ENCODE measurements at regions not wholly inside any gene's neighbourhood (a gene's known extent, or its start where the extent isn't known, plus 50 kb on each side); places are given as distances from the start of the nearest gene placed in this dataset.
"Not testable (repeated sequence)": the region's sequence is repeated elsewhere in the genome, so short reads cannot be mapped to it uniquely, and the experiment has no call there.

DNA sequence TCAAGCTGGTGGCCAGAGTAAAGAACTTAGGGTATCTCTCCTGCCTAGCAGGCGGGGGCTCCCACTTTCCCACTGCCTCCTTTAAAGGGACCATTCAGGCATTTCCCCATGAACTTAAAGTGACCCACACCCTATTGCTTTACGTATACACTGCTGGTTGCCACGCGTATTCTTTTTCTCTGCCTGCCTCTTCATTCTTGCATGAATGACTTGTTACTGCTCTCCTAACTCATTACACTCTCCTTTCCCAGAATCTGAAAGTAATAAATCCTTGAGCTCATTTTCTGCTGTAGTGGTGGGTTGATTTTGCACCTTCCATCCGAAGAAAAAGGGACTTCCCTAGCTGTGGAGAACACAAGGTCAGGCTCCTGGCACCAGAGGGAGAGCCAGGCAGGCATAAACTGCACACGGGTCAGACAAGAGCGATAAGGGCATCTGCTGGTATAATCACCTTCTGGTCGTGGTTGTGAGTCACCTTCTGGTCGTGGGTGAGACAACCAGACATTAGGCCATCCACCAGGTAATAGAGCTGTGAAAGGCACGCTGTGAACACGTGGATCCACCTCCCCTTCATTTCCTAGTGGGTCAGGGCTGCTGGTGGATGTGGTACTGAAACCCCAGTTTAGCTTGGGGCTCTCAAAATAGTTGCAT, 950.3 kb downstream of the SOCS6 start:
- DNase-seq (ENCODE audit: low read depth) = peak; percentile 43

DNA sequence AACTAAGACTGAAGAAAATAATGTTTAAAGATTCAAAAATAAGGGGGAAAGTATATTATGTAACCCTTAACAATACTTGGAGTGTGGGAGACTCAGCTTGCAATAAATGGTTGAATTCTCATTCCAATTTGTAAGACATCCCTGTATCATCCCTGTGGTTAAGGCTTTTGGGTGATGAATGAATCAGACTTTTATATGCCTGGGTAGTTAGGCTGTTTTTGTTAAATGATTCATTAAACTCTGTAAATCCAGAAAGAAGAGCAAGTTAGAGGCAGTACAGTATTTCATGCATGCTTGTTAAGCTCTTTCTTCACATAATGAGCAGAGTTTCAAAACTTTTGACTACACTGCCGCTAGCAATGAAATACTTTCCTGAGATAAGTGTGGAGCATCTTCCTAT, 948.8 kb downstream of the SOCS6 start:
- DNase-seq (ENCODE audit: low read depth) = peak; percentile 69

DNA sequence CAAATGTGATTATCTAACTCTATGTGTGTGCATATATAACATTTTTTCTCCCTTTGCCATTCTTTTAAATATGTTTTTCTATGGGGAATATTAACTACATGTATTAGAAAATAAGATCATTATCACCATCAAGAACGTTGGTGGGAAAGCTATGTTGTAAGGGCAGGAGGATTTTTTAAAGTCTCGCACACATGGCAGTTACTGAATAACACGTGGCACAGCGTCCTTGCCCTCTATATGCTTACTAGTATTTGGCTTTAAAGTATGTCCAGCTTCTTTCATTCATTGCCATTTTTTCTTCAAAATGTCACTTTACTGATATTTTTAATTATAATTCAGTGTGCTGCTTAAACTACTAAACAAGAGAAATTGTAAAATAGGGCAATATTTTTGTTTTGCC, 944.3 kb downstream of the SOCS6 start:
- DNase-seq (ENCODE audit: low read depth) = no peak

DNA sequence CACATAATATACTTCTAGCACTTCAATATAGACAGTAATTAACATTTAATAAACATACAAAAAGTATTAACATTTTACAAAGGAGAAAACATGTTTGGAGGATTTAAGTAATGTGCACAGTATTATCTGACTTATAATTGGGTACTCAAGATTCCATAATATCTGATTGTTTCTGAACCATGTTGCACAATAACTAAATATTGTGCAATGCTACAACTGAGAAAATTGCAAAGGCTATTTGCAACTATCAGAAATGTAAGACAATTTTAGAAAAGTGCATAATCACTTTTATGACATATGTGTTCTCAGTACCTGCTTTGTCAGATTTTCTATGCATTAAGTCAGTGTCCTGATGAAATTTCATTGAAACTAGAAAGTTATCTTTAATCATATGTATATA, 934.6 kb downstream of the SOCS6 start:
- DNase-seq (ENCODE audit: low read depth) = peak; percentile 10

DNA sequence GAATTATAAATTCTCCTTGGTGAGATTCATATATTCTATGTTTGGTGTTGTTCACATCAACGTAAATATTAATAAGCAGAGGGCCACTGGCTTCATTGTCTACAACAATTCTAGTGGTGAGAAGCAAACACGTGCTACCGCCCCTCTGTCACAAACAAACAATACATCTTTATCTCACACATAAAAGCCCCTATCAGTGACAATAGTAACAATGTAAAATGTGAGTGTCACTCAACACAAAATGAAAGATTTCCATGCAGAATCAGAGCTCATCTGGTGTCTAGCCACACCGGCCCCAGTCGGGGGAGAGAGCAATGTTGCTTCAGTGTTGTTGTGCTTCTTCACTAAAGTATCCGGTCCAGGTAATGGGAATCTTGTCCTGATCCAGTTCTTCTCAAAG, 932.6 kb downstream of the SOCS6 start:
- DNase-seq (ENCODE audit: low read depth) = no peak

DNA sequence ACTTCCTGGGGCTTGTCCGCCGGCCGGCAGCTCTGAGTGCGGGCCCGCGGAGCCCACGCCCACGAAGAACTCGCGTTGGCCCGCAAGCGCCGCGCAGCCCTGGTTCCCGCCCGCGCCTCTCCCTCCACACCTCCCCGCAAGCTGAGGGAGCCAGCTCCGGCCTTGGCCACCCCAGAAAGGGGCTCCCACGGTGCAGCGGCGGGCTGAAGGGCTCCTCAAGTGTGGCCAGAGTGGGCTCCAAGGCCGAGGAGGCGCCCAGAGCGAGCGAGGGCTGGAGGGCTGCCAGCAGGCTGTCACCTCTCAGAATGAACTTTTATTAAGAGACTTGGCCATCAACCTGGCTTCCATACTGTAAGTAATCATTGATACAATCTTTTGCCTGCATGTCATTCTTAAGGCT, 923.9 kb downstream of the SOCS6 start:
- DNase-seq (ENCODE audit: low read depth) = not testable (repeated sequence)

DNA sequence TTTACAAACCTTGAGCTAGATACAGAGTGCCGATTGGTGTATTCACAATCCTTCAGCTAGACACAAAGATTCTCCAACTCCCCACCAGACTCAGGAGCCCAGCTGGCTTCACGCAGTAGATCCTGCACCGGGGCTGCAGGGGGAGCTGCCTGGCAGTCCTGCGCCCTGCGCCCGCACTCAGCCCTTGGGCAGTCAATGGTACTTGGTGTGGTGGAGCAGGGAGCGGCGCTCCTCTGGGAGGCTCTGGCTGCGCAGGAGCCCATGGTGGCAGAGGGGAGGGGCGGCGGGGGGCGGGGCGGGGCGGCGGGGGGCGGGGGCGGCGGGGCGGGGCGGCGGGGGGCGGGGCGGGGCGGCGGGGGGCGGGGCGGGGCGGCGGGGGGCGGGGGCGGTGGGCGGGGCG, 923.4 kb downstream of the SOCS6 start:
- DNase-seq (ENCODE audit: low read depth) = no peak

DNA sequence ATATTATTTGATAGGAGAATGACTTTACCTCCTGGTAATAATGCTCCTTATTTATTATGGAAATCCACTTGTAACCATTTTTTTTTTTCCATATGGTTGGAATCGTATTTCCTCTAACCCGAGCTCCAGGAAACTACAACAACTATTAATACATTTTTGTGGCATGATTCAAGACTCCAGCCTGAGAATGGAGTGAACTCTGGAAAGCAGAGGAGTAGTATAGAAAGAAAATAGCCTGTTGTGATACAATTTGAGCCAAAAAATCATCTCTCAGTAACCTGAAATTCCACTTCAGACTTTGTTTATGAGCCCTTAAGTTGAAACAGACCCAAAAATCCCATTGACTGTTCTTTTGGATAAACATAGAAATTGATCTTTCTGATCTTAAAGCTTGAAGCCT, 921.1 kb downstream of the SOCS6 start:
- no peak for DNase-seq (ENCODE audit: low read depth)

DNA sequence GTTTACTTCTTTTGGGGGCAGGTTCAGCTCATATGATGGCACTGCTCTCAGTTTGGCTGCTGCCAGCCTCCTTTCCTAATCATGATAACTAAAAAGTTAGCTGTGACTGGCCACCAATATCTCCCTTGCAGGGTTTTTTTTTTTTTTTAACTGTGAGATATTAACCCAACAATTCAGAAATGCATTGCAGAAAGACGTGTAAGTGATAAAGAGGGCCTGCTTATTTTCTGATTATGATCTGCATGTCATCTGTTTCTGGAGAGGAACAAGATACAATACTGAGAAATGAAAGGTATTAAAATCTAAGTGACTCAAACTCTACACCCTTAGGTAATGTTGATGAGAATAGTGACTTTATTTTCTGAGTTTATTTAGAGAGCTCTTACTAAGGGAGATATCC, 905.6 kb downstream of the SOCS6 start:
- no peak for DNase-seq (ENCODE audit: low read depth)

DNA sequence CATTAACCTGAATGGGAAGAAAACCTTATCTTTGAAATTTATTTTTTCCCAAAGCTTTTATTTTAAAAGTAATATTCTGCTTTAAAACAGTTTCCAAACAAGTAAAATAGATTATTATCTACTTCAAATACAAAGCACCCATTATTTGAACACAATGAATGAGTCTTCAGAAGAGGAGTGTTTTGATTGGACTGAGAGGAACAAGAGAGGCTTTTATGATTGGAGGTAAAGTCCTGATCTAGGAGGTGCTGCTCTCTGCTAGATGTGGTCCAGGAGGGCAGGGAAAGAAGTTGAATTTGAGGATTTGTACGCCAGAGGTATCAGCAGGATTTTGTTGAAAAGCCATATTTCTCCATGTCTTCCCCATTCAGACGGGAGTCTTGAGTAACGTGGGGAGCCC, 900.7 kb downstream of the SOCS6 start:
- DNase-seq (ENCODE audit: low read depth) = no peak

DNA sequence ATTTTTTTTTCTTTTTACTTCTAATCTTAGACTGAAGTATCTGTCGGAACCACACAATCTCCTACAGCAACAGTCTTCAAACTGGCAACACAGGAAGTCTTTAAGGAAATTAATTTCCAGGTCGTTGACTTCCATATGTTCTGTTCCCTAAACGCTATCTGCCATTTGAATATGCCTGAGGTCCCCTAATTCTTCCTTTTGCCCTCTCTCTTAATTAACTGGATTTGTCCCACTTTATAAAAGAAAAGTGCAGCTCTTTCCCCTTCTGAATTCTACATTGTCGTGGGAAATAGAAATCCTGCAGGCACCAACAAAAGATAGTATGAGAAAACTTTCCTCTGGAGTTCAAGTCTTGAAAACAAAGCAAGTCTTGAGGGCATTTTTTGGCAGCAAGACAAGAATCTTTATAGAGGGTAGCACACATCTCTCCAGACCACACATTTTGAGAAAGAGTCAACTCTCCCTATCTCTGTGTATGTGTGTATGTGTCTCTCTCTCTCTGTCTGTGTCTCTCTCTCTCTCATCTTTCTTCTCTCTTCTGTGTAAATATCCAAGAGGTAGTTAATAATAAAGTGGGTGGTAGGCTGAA, 879.8 kb downstream of the SOCS6 start:
- DNase-seq (ENCODE audit: low read depth) = no peak

DNA sequence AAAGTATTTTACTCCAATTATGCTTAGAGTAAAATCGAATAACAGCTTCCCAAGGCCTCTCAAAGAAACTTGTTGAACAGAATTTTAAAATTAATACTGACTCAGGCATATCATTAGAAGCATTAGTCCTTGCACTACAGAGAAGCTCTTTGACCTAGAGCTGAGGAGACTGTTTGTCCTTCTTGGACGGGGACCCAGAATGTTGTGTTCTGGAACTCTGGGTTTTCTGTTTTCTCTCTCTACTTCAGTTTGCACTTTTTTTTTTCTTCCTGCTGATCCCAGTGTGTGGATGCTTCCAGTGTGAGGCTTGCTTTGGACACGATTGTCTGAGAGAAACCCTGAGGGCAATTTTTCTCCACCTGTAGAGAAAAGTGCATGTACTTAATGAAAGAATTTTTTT, 847.6 kb downstream of the SOCS6 start:
- DNase-seq (ENCODE audit: low read depth) = no peak

DNA sequence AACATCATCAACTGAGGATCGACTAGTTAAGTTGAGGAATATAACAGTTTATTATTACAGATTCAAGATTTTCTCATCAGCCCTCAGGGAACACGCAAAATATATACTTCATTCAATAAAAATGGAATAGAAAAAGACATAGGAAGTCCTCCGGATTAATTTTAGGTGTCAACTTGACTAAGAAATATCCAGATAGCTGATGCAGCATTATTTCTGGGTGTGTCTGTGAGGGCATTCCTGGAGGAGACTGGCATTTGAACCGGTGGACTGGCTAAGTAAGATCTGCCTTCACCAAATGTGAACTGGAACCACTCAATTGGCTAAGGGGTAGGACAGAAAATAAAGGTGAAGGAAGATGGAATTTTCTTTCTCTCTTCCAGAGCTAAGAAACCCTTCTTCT, 845.3 kb downstream of the SOCS6 start:
- DNase-seq (ENCODE audit: low read depth) = no peak

DNA sequence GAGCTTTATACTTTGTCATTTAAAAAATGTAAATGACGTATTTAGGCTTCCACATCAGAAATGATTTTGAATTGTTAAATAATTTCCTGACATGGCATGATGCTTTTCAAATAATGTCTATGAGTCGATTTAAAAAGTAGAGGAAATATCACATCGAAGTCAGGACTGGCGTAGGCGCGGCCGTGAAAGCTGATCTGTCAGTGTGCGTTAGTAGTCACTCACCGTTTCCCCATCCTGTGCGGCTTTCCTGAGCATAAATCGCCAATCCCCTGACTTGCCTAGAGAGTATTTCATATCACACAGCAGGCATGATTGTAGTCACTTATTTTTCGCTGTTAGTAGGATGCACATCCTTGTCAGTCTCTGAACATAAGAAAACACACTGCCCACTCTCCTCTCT, 843.1 kb downstream of the SOCS6 start:
- DNase-seq (ENCODE audit: low read depth) = no peak

DNA sequence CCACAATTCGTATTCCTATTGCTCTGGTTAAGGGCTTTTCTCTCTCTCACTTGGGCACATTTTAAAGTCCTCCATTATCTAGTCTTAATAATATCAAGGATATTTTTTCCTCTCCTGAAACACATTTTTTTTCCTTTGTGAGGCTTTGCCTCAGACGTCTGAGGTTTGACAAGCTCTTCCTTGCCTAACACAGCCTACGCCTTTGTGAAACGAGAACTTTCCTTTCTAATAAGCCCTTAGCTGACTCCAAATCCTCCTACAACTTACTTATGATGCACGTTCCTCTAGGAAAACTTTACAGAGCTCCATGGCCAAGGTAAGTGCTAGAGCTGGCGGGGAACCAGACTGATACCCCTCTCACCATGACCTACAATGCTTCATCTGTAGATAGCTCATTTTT, 841.5 kb downstream of the SOCS6 start:
- no peak for DNase-seq (ENCODE audit: low read depth)

DNA sequence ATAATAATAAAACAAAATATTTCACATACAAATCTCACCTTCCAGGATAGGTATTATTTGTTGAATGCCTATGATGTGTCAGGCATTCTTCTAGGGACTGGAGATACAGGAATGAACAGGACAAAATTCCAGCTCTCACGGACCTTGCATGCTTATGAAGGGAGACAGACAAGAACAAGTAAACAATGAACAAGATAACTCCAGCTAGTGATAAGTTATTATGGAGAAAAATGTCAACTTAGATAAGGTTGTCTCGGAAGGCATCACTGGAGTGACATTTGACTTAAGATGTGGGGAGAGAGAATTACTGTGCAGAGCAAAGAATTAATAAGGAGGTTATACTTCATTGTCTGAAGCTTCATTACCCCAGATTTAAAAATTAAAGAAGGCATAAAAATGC, 836.7 kb downstream of the SOCS6 start:
- no peak for DNase-seq (ENCODE audit: low read depth)

DNA sequence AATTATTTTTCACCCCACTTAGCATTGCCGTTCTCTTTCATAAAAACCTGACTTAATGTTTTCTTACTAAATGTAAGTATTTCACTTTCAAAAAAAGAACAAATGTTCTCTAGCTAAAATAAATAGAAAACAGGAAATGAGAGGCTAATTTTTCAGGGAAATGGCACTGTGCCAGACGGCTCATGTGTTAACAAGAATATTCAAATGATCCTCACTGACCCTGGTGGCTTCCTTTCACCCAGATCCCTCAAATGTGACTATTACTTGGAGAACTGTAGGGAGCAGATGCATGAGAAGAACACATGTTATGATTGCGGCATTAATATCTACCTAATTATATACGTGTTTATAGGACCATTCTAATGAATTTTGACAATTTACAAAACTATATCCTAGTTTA, 827.7 kb downstream of the SOCS6 start:
- no peak for DNase-seq (ENCODE audit: low read depth)

DNA sequence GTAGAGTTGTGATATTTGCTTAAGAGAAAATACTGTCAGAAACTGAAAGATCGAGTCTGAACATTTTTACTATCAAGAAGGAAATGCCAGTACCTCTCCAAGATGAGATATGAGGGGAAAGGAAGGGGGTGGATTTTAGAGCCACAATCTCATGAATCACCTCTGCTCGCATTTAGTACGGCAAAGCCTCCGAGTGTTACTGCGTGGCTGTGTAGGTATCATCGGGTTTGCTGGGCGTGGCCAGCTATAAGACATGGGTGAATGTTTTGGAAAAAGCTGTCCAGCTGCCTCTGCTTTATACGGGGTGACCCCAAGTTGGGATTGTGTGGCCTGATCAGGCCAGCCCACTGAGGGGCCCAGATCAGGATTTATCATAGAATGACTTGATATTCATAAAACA, 826.4 kb downstream of the SOCS6 start:
- DNase-seq (ENCODE audit: low read depth) = no peak

DNA sequence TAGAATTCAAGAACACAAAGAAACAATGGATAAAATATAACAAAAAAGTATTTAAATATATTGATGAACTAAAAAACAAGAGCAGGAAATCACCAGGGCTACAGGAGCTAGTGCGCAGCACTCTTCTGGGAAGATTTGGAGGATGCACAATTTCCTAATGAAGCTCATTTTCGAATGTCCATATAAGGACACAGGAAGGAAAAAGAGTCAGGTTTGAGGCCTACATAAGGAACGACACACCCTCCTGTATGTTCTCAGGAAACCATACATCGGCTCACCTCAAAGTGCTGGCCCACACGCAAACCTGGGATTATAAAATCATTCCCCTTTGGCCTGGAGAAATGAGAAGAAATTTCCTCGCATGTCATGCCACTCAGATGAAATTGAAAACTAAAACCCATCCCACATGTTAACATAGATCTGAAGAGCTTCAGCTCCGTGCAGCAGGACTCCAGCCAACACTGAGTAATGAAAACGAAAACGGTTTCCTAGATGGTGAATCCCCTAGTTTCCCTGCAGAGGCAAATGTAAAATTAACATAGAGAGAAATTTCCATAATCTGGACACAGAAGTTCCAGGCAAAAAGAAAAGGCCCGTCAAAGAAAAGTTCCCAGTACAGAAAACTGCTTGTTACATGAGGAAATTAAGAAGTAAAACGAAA, 825.8 kb downstream of the SOCS6 start:
- no peak for DNase-seq (ENCODE audit: low read depth)

DNA sequence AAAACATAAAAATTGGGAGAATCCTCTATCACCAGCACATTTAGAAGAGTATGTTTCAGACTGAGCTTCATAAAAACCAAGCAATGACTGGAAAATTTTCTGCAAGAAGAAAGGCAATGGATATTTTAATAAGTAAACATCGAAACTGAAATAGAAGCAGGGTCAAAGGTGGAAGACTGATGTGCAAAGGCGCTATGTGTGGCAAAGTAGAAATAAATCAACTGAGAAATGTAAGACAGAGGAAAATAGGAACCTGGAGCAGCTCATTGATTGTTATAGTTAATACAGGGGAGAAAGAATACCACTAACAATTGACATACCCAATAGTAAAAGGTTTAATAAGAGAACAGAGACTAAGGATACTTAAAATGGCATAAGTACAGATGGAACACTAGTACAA, 818.4 kb downstream of the SOCS6 start:
- no peak for DNase-seq (ENCODE audit: low read depth)

DNA sequence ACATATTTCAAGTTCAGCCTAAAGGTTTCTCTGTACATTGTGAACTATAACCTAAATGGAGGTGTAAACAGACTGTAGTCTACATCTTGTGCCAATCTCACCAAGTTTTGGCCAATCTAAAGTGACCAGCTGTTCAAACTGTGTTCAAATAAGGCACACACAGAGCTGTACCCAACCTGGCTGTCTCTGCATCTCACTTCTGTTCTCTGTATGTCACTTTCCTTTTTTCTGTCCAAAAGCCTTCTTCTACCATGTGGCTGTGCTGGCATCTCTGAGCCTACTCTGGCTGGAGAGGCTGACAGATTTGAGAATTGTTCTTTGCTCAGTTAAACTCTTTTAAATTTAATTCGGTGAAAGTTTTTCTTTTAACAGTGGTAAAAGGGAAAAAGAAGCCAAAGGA, 817.9 kb downstream of the SOCS6 start:
- DNase-seq (ENCODE audit: low read depth) = no peak

DNA sequence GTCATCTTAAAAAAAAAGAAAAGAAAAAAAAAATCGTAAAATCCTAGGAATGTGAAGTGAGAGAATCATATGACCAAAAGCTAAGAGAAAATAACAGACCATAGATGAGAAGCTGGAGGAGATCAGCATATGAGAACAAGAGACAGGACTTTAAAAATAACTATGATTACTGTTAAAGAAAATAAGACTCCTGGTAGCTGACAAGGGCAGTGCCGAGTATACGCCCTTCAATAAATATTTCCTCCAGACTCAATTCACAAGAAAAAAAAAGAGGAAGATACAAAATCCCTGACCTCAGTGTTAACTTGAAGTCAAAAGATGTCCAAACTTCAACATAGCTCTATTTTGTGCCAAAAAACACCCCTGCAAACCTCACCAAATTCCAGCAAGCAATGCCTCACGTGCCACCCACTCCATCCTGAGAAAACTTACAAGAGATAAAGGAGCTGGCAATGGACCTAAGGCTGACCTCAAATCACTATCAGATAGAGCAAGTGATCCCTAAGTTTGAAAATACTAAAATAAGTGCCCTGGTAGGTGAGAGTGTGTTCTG, 817.2 kb downstream of the SOCS6 start:
- DNase-seq (ENCODE audit: low read depth) = no peak

DNA sequence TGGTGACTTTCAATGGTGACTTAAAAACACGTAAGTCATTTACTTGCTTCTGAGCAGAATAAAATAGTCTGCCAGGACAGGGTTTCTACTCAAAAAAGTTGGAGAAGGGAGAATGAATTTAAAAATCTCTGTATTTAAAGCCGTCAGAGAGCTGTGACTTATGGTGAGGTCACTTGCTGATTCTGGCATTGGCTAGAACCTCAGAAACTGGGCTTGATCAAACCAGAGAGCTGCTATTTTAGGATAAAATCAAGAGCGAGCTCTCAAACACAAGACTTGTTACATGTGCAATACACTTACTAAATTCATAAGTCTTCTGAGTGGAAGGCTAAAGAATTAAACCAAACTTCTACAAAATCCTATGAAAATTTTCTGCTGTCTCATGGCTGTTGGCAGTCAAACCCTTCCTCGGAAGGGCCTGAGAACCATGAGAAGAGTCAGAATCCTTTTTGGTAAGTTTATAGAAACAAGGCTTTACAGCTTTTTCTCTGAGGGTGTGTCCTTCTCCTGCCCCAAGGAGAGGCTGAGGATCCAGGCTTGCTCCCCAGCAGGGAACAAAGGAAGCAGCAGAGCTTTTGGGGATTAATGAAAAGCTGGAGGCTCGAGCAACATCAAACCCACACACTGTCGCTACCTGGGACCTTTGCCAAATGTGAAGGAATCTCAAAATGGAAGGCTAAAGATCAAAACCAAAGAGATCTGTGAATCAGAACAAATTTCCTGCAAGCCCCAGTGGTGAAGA, 816.4 kb downstream of the SOCS6 start:
- DNase-seq (ENCODE audit: low read depth) = peak; percentile 2
